ENCODE measurements at regions not wholly inside any gene's neighbourhood (a gene's known extent, or its start where the extent isn't known, plus 50 kb on each side); places are given as distances from the start of the nearest gene placed in this dataset.

GRCh38 chr22:44423556-44424358 lies 74.3 kb downstream of the RTL6 start:
- no peak for DNase-seq (ENCODE audit: low spot score)

- DNase-seq (ENCODE audit: low spot score), result no peak
Measured at GRCh38 chr22:44422746-44423380, 75.2 kb downstream of the RTL6 start.

GRCh38 chr22:44419429-44419828 lies 78.6 kb downstream of the RTL6 start:
- DNase-seq (ENCODE audit: low spot score), result no peak

GRCh38 chr22:44413211-44413610 lies 84.8 kb downstream of the RTL6 start:
- DNase-seq (ENCODE audit: low spot score), result no peak

- no peak for DNase-seq (ENCODE audit: low spot score)
Measured at GRCh38 chr22:44412136-44412731, 85.8 kb downstream of the RTL6 start.

- DNase-seq (ENCODE audit: low spot score), result no peak
Measured at GRCh38 chr22:44411226-44412135, 86.6 kb downstream of the RTL6 start.

DNA sequence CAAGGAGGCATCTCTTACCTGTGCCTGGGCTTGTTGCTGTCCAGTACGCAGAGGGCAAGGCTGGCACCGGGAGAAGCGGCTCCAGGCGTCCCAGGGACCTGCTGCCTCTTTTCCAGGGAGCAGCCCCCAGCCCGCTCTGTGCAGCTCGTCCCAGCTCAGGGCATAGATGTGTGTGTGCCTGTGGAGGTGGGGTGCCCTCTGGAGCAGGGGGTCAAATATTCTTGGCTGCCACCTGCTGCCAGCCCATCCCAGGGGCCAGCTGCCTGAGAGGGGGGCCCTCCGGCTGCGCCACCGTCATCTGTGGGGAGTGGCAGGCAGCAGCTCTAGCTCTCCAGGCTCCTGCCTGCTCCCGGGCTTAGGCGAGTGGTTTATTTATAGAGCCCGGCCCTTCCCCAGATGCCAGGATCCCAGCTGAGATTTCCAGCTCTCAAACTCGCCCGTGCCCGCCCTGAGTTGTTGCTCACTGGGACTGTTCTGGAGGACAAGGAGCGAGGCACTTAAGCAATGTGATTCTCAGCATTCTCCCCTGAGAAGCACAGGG lies 87.5 kb downstream of the RTL6 start:
- DNase-seq (ENCODE audit: low spot score), result no peak

DNA sequence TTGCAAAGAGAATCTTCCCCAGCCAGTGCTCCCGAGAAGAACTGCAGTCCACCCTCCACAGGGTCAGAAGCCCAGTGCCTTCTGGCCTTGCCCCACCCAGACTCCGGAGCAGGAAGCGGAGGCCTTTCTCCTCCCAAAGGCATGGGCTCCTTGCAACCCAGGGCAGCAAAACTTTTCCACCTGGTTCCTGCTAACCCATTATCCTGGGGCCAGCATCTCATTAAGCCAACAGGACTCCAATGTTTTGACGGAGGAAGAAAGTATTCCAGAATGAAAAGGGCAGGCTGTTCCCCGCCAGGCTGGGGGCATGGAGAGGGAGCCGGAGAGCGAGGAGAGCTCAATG lies 88.1 kb downstream of the RTL6 start:
- no peak for DNase-seq (ENCODE audit: low spot score)

- DNase-seq (ENCODE audit: low spot score), result no peak
Measured at GRCh38 chr22:44409211-44409973, 88.6 kb downstream of the RTL6 start.

GRCh38 chr22:44408829-44409192 lies 89.2 kb downstream of the RTL6 start:
- no peak for DNase-seq (ENCODE audit: low spot score)

DNA sequence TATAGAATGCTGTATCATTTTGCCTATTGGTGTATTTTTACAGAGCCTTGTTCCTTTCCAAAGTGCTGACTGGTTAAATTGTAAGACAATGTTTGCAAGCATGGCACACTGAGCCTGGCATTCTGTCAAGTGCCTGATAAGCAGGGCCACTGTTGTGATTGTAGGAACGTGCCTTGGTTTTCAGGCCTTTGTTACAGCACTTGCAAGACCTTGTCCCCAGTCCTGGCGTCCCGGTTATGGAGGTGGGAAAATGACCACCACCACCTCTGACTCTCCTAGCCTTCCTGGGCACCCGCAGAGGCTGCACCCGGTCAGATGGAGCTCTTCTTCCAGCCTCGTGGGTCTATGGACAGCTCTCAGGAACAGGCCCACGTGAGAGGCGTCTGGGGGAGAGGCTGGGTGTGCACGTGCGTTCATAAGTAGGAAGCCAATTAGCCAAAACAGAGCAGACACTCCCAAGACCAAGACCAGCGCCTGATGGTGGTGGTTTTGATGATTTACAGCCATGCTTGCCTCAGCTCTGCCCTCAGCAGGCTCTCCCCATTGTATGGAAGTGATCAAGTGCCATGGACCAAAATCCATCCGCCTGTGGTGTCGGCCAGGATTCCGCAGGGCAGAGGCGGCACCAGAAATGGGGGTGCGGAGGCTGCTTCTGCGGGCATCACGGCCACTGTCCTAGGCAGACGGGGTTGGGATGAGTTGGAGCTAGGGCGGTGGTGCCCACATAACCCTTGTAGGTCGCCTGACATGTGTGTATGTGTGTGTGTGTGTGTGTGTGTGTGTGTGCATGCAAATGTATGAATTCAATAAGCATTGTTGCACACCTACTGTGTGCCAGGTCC lies 89.8 kb downstream of the RTL6 start:
- DNase-seq (ENCODE audit: low spot score), result no peak

- no peak for DNase-seq (ENCODE audit: low spot score)
Measured at GRCh38 chr22:44407171-44407986, 90.7 kb downstream of the RTL6 start.

GRCh38 chr22:44406341-44407170 lies 91.5 kb downstream of the RTL6 start:
- no peak for DNase-seq (ENCODE audit: low spot score)

- DNase-seq (ENCODE audit: low spot score), result no peak
Measured at GRCh38 chr22:44405661-44406060, 92.4 kb downstream of the RTL6 start.

- DNase-seq (ENCODE audit: low spot score), result no peak
Measured at GRCh38 chr22:44404341-44405020, 91.7 kb upstream of the SHISAL1 start.

GRCh38 chr22:44403602-44404329 lies 91.0 kb upstream of the SHISAL1 start:
- no peak for DNase-seq (ENCODE audit: low spot score)

GRCh38 chr22:44403166-44403565 lies 90.4 kb upstream of the SHISAL1 start:
- no peak for DNase-seq (ENCODE audit: low spot score)

Data from Ammon's horn (tissue), 1 donor.